ENCODE measurements at regions not wholly inside any gene's neighbourhood (a gene's known extent, or its start where the extent isn't known, plus 50 kb on each side); places are given as distances from the start of the nearest gene placed in this dataset.

GRCh38 chr22:27433585-27434190 is 367.9 kb downstream of the MN1 start:
- no peak for DNase-seq (ENCODE audit: extremely low spot score)
- 86% methylated on average over 10 of the region's 10 CpGs for WGBS
- H3K4me1 ChIP-seq (ENCODE audit: insufficient read depth) = no peaks in the 10 kb centered on the region
- no peak overlapping the region for H3K27ac ChIP-seq (ENCODE audit: low read depth)
- H3K4me3 ChIP-seq (ENCODE audit: low read depth, low read length) = no peak overlapping the region
- no peaks in the 10 kb centered on the region for H3K36me3 ChIP-seq (ENCODE audit: insufficient read depth)

GRCh38 chr22:27434898-27435297 is 366.7 kb downstream of the MN1 start:
- H3K4me3 ChIP-seq (ENCODE audit: low read depth, low read length) = no peak overlapping the region
- no peaks in the 10 kb centered on the region for H3K4me1 ChIP-seq (ENCODE audit: insufficient read depth)
- 89% methylated on average over 10 of the region's 10 CpGs for WGBS
- no peak for DNase-seq (ENCODE audit: extremely low spot score)
- no peak overlapping the region for H3K27ac ChIP-seq (ENCODE audit: low read depth)
- H3K36me3 ChIP-seq (ENCODE audit: insufficient read depth) = no peaks in the 10 kb centered on the region

GRCh38 chr22:27435844-27436576 is 365.5 kb downstream of the MN1 start:
- H3K27ac ChIP-seq (ENCODE audit: low read depth) = no peak overlapping the region
- peak; percentile 69 for DNase-seq (ENCODE audit: extremely low spot score)
- H3K4me1 ChIP-seq (ENCODE audit: insufficient read depth) = no peaks in the 10 kb centered on the region
- WGBS = 44% methylated on average over 19 of the region's 19 CpGs
- H3K4me3 ChIP-seq (ENCODE audit: low read depth, low read length) = no peak overlapping the region
- H3K36me3 ChIP-seq (ENCODE audit: insufficient read depth) = no peaks in the 10 kb centered on the region

- H3K36me3 ChIP-seq (ENCODE audit: insufficient read depth) = no peaks in the 10 kb centered on the region
- H3K4me3 ChIP-seq (ENCODE audit: low read depth, low read length) = no peak overlapping the region
- no peaks in the 10 kb centered on the region for H3K4me1 ChIP-seq (ENCODE audit: insufficient read depth)
- no peak for DNase-seq (ENCODE audit: extremely low spot score)
- WGBS = 89% methylated on average over 7 of the region's 7 CpGs
- H3K27ac ChIP-seq (ENCODE audit: low read depth) = no peak overlapping the region
These were observed 365.0 kb downstream of the MN1 start for GRCh38 chr22:27436591-27436990.

GRCh38 chr22:27437570-27437969 is 364.0 kb downstream of the MN1 start:
- 93% methylated on average over 4 of the region's 4 CpGs for WGBS
- H3K27ac ChIP-seq (ENCODE audit: low read depth) = no peak overlapping the region
- no peaks in the 10 kb centered on the region for H3K4me1 ChIP-seq (ENCODE audit: insufficient read depth)
- H3K4me3 ChIP-seq (ENCODE audit: low read depth, low read length) = no peak overlapping the region
- no peak for DNase-seq (ENCODE audit: extremely low spot score)
- no peaks in the 10 kb centered on the region for H3K36me3 ChIP-seq (ENCODE audit: insufficient read depth)

- H3K36me3 ChIP-seq (ENCODE audit: insufficient read depth) = no peaks in the 10 kb centered on the region
- H3K4me3 ChIP-seq (ENCODE audit: low read depth, low read length) = no peak overlapping the region
- no peak overlapping the region for H3K27ac ChIP-seq (ENCODE audit: low read depth)
- H3K4me1 ChIP-seq (ENCODE audit: insufficient read depth) = no peaks in the 10 kb centered on the region
- WGBS = 16% methylated on average over 22 of the region's 22 CpGs
- no peak for DNase-seq (ENCODE audit: extremely low spot score)
These were observed 363.1 kb downstream of the MN1 start for GRCh38 chr22:27438271-27438980.

GRCh38 chr22:27439131-27439530 is 362.4 kb downstream of the MN1 start:
- H3K4me3 ChIP-seq (ENCODE audit: low read depth, low read length) = no peak overlapping the region
- no peaks in the 10 kb centered on the region for H3K4me1 ChIP-seq (ENCODE audit: insufficient read depth)
- DNase-seq (ENCODE audit: extremely low spot score) = no peak
- no peak overlapping the region for H3K27ac ChIP-seq (ENCODE audit: low read depth)
- H3K36me3 ChIP-seq (ENCODE audit: insufficient read depth) = no peaks in the 10 kb centered on the region
- WGBS = 71% methylated on average over 4 of the region's 4 CpGs

GRCh38 chr22:27440304-27440865 is 361.2 kb downstream of the MN1 start:
- H3K27ac ChIP-seq (ENCODE audit: low read depth) = no peak overlapping the region
- no peaks in the 10 kb centered on the region for H3K36me3 ChIP-seq (ENCODE audit: insufficient read depth)
- H3K4me3 ChIP-seq (ENCODE audit: low read depth, low read length) = no peak overlapping the region
- H3K4me1 ChIP-seq (ENCODE audit: insufficient read depth) = no peaks in the 10 kb centered on the region
- DNase-seq (ENCODE audit: extremely low spot score) = no peak
- 77% methylated on average over 6 of the region's 6 CpGs for WGBS

GRCh38 chr22:27441706-27442475 is 359.7 kb downstream of the MN1 start:
- H3K27ac ChIP-seq (ENCODE audit: low read depth) = no peak overlapping the region
- H3K4me3 ChIP-seq (ENCODE audit: low read depth, low read length) = no peak overlapping the region
- 81% methylated on average over 22 of the region's 22 CpGs for WGBS
- no peak for DNase-seq (ENCODE audit: extremely low spot score)
- H3K36me3 ChIP-seq (ENCODE audit: insufficient read depth) = no peaks in the 10 kb centered on the region
- no peaks in the 10 kb centered on the region for H3K4me1 ChIP-seq (ENCODE audit: insufficient read depth)

GRCh38 chr22:27443306-27443705 is 358.2 kb downstream of the MN1 start:
- H3K27ac ChIP-seq (ENCODE audit: low read depth) = no peak overlapping the region
- H3K36me3 ChIP-seq (ENCODE audit: insufficient read depth) = no peaks in the 10 kb centered on the region
- 70% methylated on average over 7 of the region's 7 CpGs for WGBS
- H3K4me3 ChIP-seq (ENCODE audit: low read depth, low read length) = no peak overlapping the region
- no peak for DNase-seq (ENCODE audit: extremely low spot score)
- H3K4me1 ChIP-seq (ENCODE audit: insufficient read depth) = no peaks in the 10 kb centered on the region

- no peak for DNase-seq (ENCODE audit: extremely low spot score)
- H3K4me3 ChIP-seq (ENCODE audit: low read depth, low read length) = no peak overlapping the region
- H3K4me1 ChIP-seq (ENCODE audit: insufficient read depth) = no peaks in the 10 kb centered on the region
- no peak overlapping the region for H3K27ac ChIP-seq (ENCODE audit: low read depth)
- no peaks in the 10 kb centered on the region for H3K36me3 ChIP-seq (ENCODE audit: insufficient read depth)
- WGBS = 46% methylated on average over 10 of the region's 10 CpGs
These were observed 355.7 kb downstream of the MN1 start for GRCh38 chr22:27445881-27446280.

- H3K27ac ChIP-seq (ENCODE audit: low read depth) = no peak overlapping the region
- H3K4me3 ChIP-seq (ENCODE audit: low read depth, low read length) = no peak overlapping the region
- DNase-seq (ENCODE audit: extremely low spot score) = no peak
- no peaks in the 10 kb centered on the region for H3K36me3 ChIP-seq (ENCODE audit: insufficient read depth)
- H3K4me1 ChIP-seq (ENCODE audit: insufficient read depth) = no peaks in the 10 kb centered on the region
- WGBS = 87% methylated on average over 11 of the region's 11 CpGs
These were observed 354.3 kb downstream of the MN1 start for GRCh38 chr22:27447289-27447688.

- Histone ChIP-seq H3K4me3 (ENCODE audit: low read depth, low read length) (no peak overlapping the region), H3K27ac (ENCODE audit: low read depth) (no peak overlapping the region), H3K36me3 (ENCODE audit: insufficient read depth) (no peaks in the 10 kb centered on the region), H3K4me1 (ENCODE audit: insufficient read depth) (no peaks in the 10 kb centered on the region)
- DNase-seq (ENCODE audit: extremely low spot score) = no peak
These were observed 351.1 kb downstream of the MN1 start for GRCh38 chr22:27450448-27450847.
